Common myeloid progenitor, CD34-positive (primary cell): ENCODE measurements at regions not wholly inside any gene's neighbourhood (a gene's known extent, or its start where the extent isn't known, plus 50 kb on each side); places are given as distances from the start of the nearest gene placed in this dataset.
A peak's percentile ranks its signal among the peaks of the same experiment; 100 is the strongest.

Experiments used
- CTCF ChIA-PET: fragments of 350-600 bp; sonication (Branson Sonifier 250); formaldehyde crosslinking; loops from one replicate; lab custom pipeline; 2021; ENCODE audit warnings: antibody characterized with exemption; lab: Charles Lee
- POLR2A ChIA-PET: fragments of 350-600 bp; sonication (Branson Sonifier 250); formaldehyde crosslinking; loops from one replicate; lab custom pipeline; 2021; ENCODE audit warnings: antibody characterized with exemption; lab: Charles Lee
- DNase-seq, 3 donors: peaks; one replicate each; pipeline versions ENCODE4 v3.0.0 to v3.0.0-alpha.2; 2013
- H3K27ac ChIP-seq, 2 experiments: 1 replicate in 1 of 2; 2 replicates in 1 of 2; pipeline ENCODE4 v1.7.0; 2013; ENCODE audit warnings: inconsistent platforms in 2 of 2, low read length in 2 of 2, mild to moderate bottlenecking in 2 of 2, low read depth in 1 of 2, moderate library complexity in 1 of 2; ENCODE audit not compliant: severe bottlenecking in 2 of 2, insufficient read depth in 1 of 2, poor library complexity in 1 of 2
- H3K27me3 ChIP-seq, 5 experiments: replicated peaks in 2 of 5; 1 replicate in 3 of 5; 2 replicates in 2 of 5; pipeline versions ENCODE4 v1.6.1 to v1.7.0; 2013; ENCODE audit warnings: low read length in 4 of 5, mild to moderate bottlenecking in 2 of 5, moderate library complexity in 2 of 5, inconsistent platforms in 1 of 5; ENCODE audit not compliant: insufficient read depth in 5 of 5, control insufficient read depth in 4 of 5
- H3K36me3 ChIP-seq, 4 experiments: 1 replicate in 2 of 4; 2 replicates in 2 of 4; pipeline versions ENCODE4 v1.6.1 to v1.7.0; 2013; ENCODE audit warnings: low read length in 3 of 4, control low read depth in 1 of 4, mild to moderate bottlenecking in 1 of 4; ENCODE audit not compliant: control insufficient read depth in 4 of 4, insufficient read depth in 4 of 4
- H3K4me1 ChIP-seq, 4 experiments: 1 replicate in 3 of 4; 2 replicates in 1 of 4; pipeline versions ENCODE4 v1.6.1 to v1.7.1; 2013; ENCODE audit warnings: low read length in 3 of 4, mild to moderate bottlenecking in 3 of 4, control low read depth in 1 of 4, inconsistent platforms in 1 of 4, moderate library complexity in 1 of 4; ENCODE audit not compliant: control insufficient read depth in 4 of 4, insufficient read depth in 4 of 4; ENCODE audit errors: control extremely low read depth in 1 of 4
- H3K4me3 ChIP-seq, 7 experiments: 1 replicate in 4 of 7; 2 replicates in 3 of 7; pipeline versions ENCODE4 v1.5.1 to v1.7.0; 2013; ENCODE audit warnings: mild to moderate bottlenecking in 7 of 7, low read length in 6 of 7, moderate library complexity in 6 of 7, inconsistent platforms in 2 of 7, low read depth in 2 of 7, control low read depth in 1 of 7; ENCODE audit not compliant: insufficient read depth in 4 of 7, control insufficient read depth in 1 of 7; ENCODE audit errors: extremely low read depth in 1 of 7
- H3K9me3 ChIP-seq, 5 experiments: 1 replicate in 4 of 5; 2 replicates in 1 of 5; pipeline versions ENCODE4 v1.6.1 to v1.7.1; 2013; ENCODE audit warnings: low read length in 4 of 5, mild to moderate bottlenecking in 2 of 5, inconsistent platforms in 1 of 5, low read depth in 1 of 5, moderate library complexity in 1 of 5; ENCODE audit not compliant: control insufficient read depth in 4 of 5, insufficient read depth in 2 of 5; ENCODE audit errors: control extremely low read depth in 1 of 5
- WGBS: methylation state at CpG from one replicate; pipeline ENCODE4 v1.1.5; 2013; ENCODE audit not compliant: insufficient coverage; 5-methylcytosine and 5-hydroxymethylcytosine counted together

DNA sequence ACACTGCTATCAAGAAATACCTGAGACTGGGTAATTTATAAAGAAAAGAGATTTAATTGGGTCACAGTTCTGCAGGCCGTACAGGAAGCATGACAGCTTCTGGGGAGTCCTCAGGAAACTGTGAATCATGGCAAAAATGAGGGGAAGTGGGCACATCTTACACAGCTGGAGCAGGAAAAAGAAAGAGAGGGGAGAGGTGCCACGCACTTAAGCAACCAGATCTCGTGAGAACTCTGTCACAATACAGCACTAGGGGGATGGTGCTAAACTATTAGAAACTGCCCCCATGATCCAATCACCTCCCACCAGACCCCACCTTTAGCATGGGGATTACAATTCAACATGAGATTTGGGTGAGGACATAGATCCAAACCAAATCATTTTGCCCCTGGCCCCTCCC, 105.5 kb upstream of the CPLX2 start:
- POLR2A ChIA-PET, result interaction anchor here (0.6 kb wide), 1 partner anchor 60 kb away, joined by 3 read pairs; no protein-coding TSS in a partner anchor
- H3K36me3 ChIP-seq, result no peaks in the 10 kb centered on the region

DNA sequence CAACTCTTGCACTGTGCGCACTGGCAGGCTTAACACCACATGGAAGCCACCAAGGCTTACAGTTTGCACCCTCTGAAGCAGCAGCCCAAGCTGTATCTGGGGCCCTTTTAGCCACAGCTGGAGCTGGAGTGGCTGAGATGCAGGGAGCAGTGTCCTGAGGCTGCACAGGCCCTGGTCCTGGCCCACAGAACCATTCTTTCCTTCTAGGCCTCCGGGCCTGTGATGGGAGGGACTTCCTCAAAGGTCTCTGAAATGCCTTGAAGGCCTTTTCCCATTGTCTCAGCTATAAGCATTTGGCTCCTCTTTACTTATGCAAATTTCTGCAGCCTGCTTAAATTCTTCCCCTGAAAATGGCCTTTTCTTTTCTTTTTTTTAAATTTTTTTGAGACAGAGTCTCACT, 104.4 kb upstream of the CPLX2 start:
- POLR2A ChIA-PET, result no interaction called here
- no peak for DNase-seq

More for the DNA sequence above, 105.5 kb upstream of the CPLX2 start:
- CTCF ChIA-PET, result no interaction called here
- peak; percentile 13 to 45 (median 34) for DNase-seq
- Histone ChIP-seq H3K27ac (no peak overlapping the region), H3K9me3 (peaks cover 0 to 15% (median 9%) of the 10 kb centered on the region in 5 experiments), H3K27me3 (peaks cover 3 to 23% (median 9%) of the 10 kb centered on the region in 5 experiments), H3K4me3 (no peak overlapping the region), H3K4me1 (peaks cover 0 to 2% (median 0%) of the 10 kb centered on the region in 4 experiments)
- 35% methylated on average over 2 of the region's 3 CpGs for WGBS

DNA sequence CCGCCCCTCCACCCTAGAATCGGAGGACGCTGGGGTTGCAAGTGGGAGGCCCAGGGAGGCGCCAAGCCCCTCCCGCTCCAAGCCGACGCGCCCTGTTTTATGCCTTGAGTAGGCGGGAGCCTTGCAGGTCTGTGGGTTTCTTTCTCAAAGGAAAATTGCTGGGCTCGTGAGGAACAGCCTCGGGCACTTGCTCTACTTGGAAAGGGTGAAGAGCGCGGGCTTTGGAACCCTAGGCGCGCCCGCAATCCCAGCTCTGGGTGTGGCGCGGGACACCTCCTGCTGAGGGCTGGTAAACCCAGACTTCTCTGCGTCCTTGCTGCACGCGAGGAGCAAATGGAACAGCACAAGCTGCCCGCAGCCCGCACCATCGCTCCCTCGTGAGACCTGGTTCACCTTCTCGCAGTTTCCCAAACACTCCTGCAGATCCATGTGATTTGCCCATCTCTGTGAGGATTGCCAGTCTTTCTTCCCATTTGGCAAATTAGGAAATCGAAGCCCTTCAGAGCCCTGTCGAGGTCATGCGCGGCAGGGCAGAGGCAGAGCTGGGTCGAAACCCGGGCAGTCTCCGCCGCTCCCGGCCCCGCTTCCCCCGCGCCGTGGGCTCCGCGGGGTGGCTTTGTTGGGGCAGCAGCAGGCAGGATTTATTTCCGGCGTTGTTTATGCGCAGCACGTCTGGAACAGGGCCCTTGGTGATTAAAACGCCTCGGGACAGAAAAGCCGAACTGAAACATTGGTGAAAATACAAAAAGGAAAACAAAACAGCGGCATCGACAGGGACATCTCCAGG, 98.4 kb upstream of the CPLX2 start:
- CTCF ChIA-PET, result no interaction called here
- Histone ChIP-seq H3K36me3 (no peaks in the 10 kb centered on the region), H3K9me3 (peaks cover 0 to 3% (median 2%) of the 10 kb centered on the region in 5 experiments), H3K27me3 (peaks cover 12 to 80% (median 27%) of the 10 kb centered on the region in 5 experiments), H3K27ac (no peak overlapping the region), H3K4me3 (no peak overlapping the region), H3K4me1 (peaks cover 0 to 6% (median 2%) of the 10 kb centered on the region in 4 experiments)
- no peak for DNase-seq
- POLR2A ChIA-PET, result no interaction called here
- 14% methylated on average over 48 of the region's 50 CpGs for WGBS

More for the DNA sequence above, 104.4 kb upstream of the CPLX2 start:
- 94% methylated on average over 2 of the region's 2 CpGs for WGBS
- Histone ChIP-seq H3K27ac (no peak overlapping the region), H3K27me3 (peaks cover 7 to 33% (median 12%) of the 10 kb centered on the region in 5 experiments), H3K9me3 (peaks cover 0 to 13% (median 9%) of the 10 kb centered on the region in 5 experiments), H3K4me1 (peaks cover 0 to 2% (median 0%) of the 10 kb centered on the region in 4 experiments), H3K4me3 (no peak overlapping the region), H3K36me3 (no peaks in the 10 kb centered on the region)
- CTCF ChIA-PET, result no interaction called here

GRCh38 chr5:175773534-175774070, 97.8 kb upstream of the CPLX2 start:
- H3K36me3 ChIP-seq, result no peaks in the 10 kb centered on the region
- no peak overlapping the region for H3K27ac ChIP-seq
- ChIA-PET CTCF (no interaction called here), POLR2A (no interaction called here)
- WGBS, result 41% methylated on average over 9 of the region's 12 CpGs
- H3K4me1 ChIP-seq, result peaks cover 0 to 6% (median 2%) of the 10 kb centered on the region in 4 experiments
- H3K4me3 ChIP-seq, result no peak overlapping the region
- DNase-seq, result no peak
- peaks cover 12 to 77% (median 27%) of the 10 kb centered on the region in 5 experiments for H3K27me3 ChIP-seq
- H3K9me3 ChIP-seq, result no peaks in the 10 kb centered on the region

DNA sequence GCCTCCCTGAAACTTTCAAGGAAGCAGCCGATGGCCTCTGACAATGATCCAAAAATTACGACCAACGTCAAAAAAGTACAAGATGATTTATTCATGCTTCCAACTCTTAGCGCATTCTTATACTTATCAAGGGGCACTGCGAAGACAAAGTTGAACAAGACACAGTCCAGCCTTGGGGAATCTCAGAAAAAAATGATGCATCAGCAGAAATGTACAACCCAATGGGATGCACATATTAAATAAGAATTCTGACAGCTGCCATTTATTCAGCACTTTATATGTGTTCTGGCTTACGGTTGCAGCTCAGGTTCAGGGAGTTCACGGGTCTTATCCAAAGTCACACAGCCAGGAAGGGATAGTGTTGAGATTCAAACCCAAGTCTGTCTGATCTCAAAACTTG, 96.0 kb upstream of the CPLX2 start:
- DNase-seq, result no peak
- Histone ChIP-seq H3K4me1 (peaks cover 0 to 6% (median 2%) of the 10 kb centered on the region in 4 experiments), H3K36me3 (no peaks in the 10 kb centered on the region), H3K27ac (no peak overlapping the region), H3K9me3 (no peaks in the 10 kb centered on the region), H3K4me3 (no peak overlapping the region), H3K27me3 (peaks cover 12 to 70% (median 27%) of the 10 kb centered on the region in 5 experiments)
- 90% methylated on average over 7 of the region's 7 CpGs for WGBS
- CTCF ChIA-PET, result no interaction called here
- POLR2A ChIA-PET, result no interaction called here

DNA sequence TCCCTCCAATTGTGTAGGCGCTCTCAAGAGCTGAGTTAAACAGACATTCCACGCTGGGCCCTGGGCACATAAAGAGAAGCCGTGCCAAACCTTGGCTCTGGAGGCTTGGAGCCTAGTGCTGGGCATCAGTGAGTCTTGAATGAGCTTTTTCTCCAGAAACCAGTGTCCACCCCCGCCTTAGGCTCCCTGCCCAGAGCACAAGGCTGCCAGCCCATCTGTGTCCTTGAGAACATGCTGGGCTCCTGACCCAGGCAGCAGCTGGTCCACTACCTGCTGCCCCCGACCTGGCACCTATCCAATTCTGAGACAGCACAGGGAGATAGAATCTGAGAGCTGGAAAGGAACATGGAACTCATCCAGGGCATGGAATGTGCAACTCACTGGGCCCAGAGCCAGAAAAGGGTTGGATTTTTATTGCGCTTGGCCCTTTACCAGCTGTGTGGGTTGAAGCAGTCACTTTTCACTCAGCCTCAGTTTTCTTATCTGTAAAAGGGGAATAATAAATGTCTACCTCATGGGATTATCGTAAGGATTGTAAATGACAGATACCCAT, 92.4 kb upstream of the CPLX2 start:
- Histone ChIP-seq H3K36me3 (no peaks in the 10 kb centered on the region), H3K9me3 (no peaks in the 10 kb centered on the region), H3K4me3 (no peak overlapping the region), H3K27me3 (peaks cover 7 to 46% (median 11%) of the 10 kb centered on the region in 5 experiments), H3K27ac (no peak overlapping the region), H3K4me1 (no peaks in the 10 kb centered on the region)
- DNase-seq, result no peak
- WGBS, result 84% methylated on average over 5 of the region's 7 CpGs
- POLR2A ChIA-PET, result no interaction called here
- CTCF ChIA-PET, result no interaction called here

GRCh38 chr5:175783739-175784138, 87.6 kb upstream of the CPLX2 start:
- ChIA-PET POLR2A (no interaction called here), CTCF (no interaction called here)
- Histone ChIP-seq H3K4me3 (no peak overlapping the region), H3K27me3 (peaks cover 0 to 34% (median 11%) of the 10 kb centered on the region in 5 experiments), H3K9me3 (no peaks in the 10 kb centered on the region), H3K4me1 (no peaks in the 10 kb centered on the region), H3K36me3 (no peaks in the 10 kb centered on the region), H3K27ac (no peak overlapping the region)
- no peak for DNase-seq
